ENCODE measurements at regions not wholly inside any gene's neighbourhood (a gene's known extent, or its start where the extent isn't known, plus 50 kb on each side); places are given as distances from the start of the nearest gene placed in this dataset.

DNA sequence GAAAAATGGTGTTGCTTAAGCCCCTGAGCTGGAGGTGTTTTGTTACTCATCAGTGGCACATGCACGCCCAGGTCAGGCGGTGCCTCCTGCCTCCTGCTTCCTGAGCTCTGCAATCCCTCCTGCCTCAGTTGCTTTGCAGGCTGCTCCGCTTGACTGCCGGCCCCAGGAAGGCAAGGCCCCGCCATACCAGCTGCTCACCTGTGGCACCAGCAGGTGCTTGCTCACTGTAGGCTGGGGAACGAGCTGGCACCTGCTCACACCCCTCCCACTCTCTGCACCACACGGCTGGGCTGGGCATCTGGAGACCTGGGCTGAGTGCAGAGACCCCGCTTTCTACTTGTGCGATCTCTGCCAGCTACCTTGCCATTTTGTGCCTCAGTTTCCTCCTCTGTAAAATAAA, 200.2 kb downstream of the RBFOX3 start:
- no peak overlapping the region for H3K9ac ChIP-seq (ENCODE audit: low read length)
- TF ChIP-seq, protein P1, sequence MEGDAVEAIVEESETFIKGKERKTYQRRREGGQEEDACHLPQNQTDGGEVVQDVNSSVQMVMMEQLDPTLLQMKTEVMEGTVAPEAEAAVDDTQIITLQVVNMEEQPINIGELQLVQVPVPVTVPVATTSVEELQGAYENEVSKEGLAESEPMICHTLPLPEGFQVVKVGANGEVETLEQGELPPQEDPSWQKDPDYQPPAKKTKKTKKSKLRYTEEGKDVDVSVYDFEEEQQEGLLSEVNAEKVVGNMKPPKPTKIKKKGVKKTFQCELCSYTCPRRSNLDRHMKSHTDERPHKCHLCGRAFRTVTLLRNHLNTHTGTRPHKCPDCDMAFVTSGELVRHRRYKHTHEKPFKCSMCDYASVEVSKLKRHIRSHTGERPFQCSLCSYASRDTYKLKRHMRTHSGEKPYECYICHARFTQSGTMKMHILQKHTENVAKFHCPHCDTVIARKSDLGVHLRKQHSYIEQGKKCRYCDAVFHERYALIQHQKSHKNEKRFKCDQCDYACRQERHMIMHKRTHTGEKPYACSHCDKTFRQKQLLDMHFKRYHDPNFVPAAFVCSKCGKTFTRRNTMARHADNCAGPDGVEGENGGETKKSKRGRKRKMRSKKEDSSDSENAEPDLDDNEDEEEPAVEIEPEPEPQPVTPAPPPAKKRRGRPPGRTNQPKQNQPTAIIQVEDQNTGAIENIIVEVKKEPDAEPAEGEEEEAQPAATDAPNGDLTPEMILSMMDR (IDR thresholded peaks at IDR 0.05; ENCODE audit: insufficient read depth, low read length, poor library complexity, severe bottlenecking), result no peak
- no peak for TF ChIP-seq EZH2phosphoT487 (conservative IDR thresholded peaks at IDR 0.05; ENCODE audit: low read length)

DNA sequence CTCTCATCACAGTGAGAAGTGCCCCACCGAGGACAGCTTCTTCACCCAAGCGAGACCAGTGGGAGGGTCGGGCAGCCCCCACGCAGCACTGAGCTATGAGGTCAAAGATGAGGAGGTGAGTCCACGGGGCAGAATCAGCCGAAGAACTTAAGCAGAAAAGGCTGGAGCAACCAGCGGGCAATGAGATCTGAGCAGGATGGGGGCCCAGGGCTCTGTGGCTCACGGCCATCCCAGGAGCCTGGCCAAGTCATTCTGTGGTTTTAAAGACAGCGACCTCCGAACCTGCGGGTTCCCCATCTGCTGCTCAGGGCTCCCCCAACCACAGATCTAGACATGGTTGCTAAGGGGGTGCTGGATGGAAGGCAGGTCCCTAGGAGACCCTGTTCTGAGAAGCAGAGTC, 202.6 kb downstream of the RBFOX3 start:
- no peaks in the 10 kb centered on the region for H3K9me2 ChIP-seq (replicated peaks; ENCODE audit: insufficient read depth, low read length)
- H3K27ac ChIP-seq (ENCODE audit: low read depth, low read length), result no peak overlapping the region
- no peaks in the 10 kb centered on the region for H3K27me3 ChIP-seq (ENCODE audit: low read length)
- H3F3A ChIP-seq (ENCODE audit: insufficient read depth), result no peaks in the 10 kb centered on the region
- no peak overlapping the region for H3K4me3 ChIP-seq (ENCODE audit: insufficient read depth, low read length, poor library complexity, severe bottlenecking)
- H2AFZ ChIP-seq (ENCODE audit: low read depth, low read length, severe bottlenecking), result no peak overlapping the region
- H3K36me3 ChIP-seq (ENCODE audit: low read length), result no peaks in the 10 kb centered on the region
- no peaks in the 10 kb centered on the region for H4K20me1 ChIP-seq (ENCODE audit: low read depth, low read length)
- no peak for TF ChIP-seq EZH2phosphoT487 (conservative IDR thresholded peaks at IDR 0.05; ENCODE audit: low read length)
- no peak overlapping the region for H3K4me2 ChIP-seq (ENCODE audit: low read depth, low read length, poor library complexity, severe bottlenecking)
- no peaks in the 10 kb centered on the region for H3K79me2 ChIP-seq (ENCODE audit: insufficient read depth, low read length)
- H3K9me3 ChIP-seq (ENCODE audit: insufficient read depth, low read length), result no peaks in the 10 kb centered on the region
- no peak overlapping the region for H3K9ac ChIP-seq (ENCODE audit: low read length)

More for the DNA sequence above, 200.2 kb downstream of the RBFOX3 start:
- Histone ChIP-seq H3K4me2 (ENCODE audit: low read depth, low read length, poor library complexity, severe bottlenecking) (no peak overlapping the region), H3K9me3 (ENCODE audit: insufficient read depth, low read length) (no peaks in the 10 kb centered on the region), H4K20me1 (ENCODE audit: low read depth, low read length) (no peaks in the 10 kb centered on the region), H3K27me3 (ENCODE audit: low read length) (no peaks in the 10 kb centered on the region), H3K9me2 (replicated peaks; ENCODE audit: insufficient read depth, low read length) (no peaks in the 10 kb centered on the region), H3K79me2 (ENCODE audit: insufficient read depth, low read length) (no peaks in the 10 kb centered on the region), H3K27ac (ENCODE audit: low read depth, low read length) (no peak overlapping the region), H3K36me3 (ENCODE audit: low read length) (no peaks in the 10 kb centered on the region), H3K4me3 (ENCODE audit: insufficient read depth, low read length, poor library complexity, severe bottlenecking) (no peak overlapping the region), H2AFZ (ENCODE audit: low read depth, low read length, severe bottlenecking) (no peak overlapping the region), H3F3A (ENCODE audit: insufficient read depth) (no peaks in the 10 kb centered on the region)

DNA sequence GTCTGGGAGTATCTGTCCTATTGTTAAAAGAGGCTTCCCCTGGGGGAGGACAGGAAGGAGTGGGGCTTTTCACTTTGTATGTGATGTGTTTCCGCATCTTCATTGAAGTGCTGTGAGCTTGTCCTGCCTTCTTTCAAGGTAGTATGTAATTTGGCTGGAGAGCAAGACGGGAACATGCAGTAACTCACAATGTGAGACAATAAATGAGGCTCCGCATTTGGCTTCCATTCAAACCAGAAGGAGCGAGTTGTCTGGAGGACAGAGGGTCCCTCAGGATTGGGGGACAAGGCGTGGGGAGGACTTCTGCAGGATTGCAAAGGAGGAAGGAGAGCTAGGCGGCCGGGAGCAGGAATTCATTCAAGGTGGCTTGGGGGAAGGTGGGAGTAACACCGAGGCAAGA, 203.5 kb downstream of the RBFOX3 start:
- Histone ChIP-seq H3K27me3 (ENCODE audit: low read length) (no peaks in the 10 kb centered on the region), H3K9me2 (replicated peaks; ENCODE audit: insufficient read depth, low read length) (no peaks in the 10 kb centered on the region)
- TF ChIP-seq EZH2phosphoT487 (conservative IDR thresholded peaks at IDR 0.05; ENCODE audit: low read length), result no peak
- TF ChIP-seq, protein P1 (IDR thresholded peaks at IDR 0.05; ENCODE audit: insufficient read depth, low read length, poor library complexity, severe bottlenecking), result no peak

DNA sequence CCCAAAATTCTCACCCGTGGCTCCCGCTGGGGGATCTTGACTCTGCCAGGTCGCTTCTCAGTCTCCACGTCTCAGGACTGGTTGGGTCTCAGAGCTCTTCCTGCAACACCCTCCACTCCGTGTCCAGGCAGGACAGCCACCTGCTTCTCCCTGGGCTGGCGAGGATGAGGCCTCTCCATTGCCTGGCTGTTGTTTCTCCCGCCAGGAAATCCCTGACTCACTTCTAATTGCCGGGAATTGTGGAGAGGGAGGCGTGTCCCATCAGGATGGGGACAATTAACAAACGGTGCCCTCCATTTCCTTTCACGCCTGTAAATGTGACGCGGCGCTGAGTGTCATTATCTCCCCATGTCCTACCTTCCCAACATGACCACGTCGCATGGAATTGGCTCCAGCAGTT, 204.5 kb downstream of the RBFOX3 start:
- H2AFZ ChIP-seq (ENCODE audit: low read depth, low read length, severe bottlenecking), result no peak overlapping the region
- H3K27ac ChIP-seq (ENCODE audit: low read depth, low read length), result no peak overlapping the region
- no peaks in the 10 kb centered on the region for H3K79me2 ChIP-seq (ENCODE audit: insufficient read depth, low read length)
- no peaks in the 10 kb centered on the region for H3K9me3 ChIP-seq (ENCODE audit: insufficient read depth, low read length)
- TF ChIP-seq, protein P1 (IDR thresholded peaks at IDR 0.05; ENCODE audit: insufficient read depth, low read length, poor library complexity, severe bottlenecking), result no peak
- TF ChIP-seq EZH2phosphoT487 (conservative IDR thresholded peaks at IDR 0.05; ENCODE audit: low read length), result no peak
- H3K9ac ChIP-seq (ENCODE audit: low read length), result no peak overlapping the region
- H3K36me3 ChIP-seq (ENCODE audit: low read length), result no peaks in the 10 kb centered on the region
- H3K9me2 ChIP-seq (replicated peaks; ENCODE audit: insufficient read depth, low read length), result no peaks in the 10 kb centered on the region
- no peak overlapping the region for H3K4me2 ChIP-seq (ENCODE audit: low read depth, low read length, poor library complexity, severe bottlenecking)
- no peaks in the 10 kb centered on the region for H4K20me1 ChIP-seq (ENCODE audit: low read depth, low read length)
- no peaks in the 10 kb centered on the region for H3K27me3 ChIP-seq (ENCODE audit: low read length)
- no peaks in the 10 kb centered on the region for H3F3A ChIP-seq (ENCODE audit: insufficient read depth)
- H3K4me3 ChIP-seq (ENCODE audit: insufficient read depth, low read length, poor library complexity, severe bottlenecking), result no peak overlapping the region

More for the DNA sequence above, 203.5 kb downstream of the RBFOX3 start:
- H3K4me2 ChIP-seq (ENCODE audit: low read depth, low read length, poor library complexity, severe bottlenecking), result no peak overlapping the region
- H3K9me3 ChIP-seq (ENCODE audit: insufficient read depth, low read length), result no peaks in the 10 kb centered on the region
- H2AFZ ChIP-seq (ENCODE audit: low read depth, low read length, severe bottlenecking), result no peak overlapping the region
- no peak overlapping the region for H3K27ac ChIP-seq (ENCODE audit: low read depth, low read length)
- H3F3A ChIP-seq (ENCODE audit: insufficient read depth), result no peaks in the 10 kb centered on the region
- no peaks in the 10 kb centered on the region for H3K79me2 ChIP-seq (ENCODE audit: insufficient read depth, low read length)
- H3K36me3 ChIP-seq (ENCODE audit: low read length), result no peaks in the 10 kb centered on the region
- H3K9ac ChIP-seq (ENCODE audit: low read length), result no peak overlapping the region
- no peaks in the 10 kb centered on the region for H4K20me1 ChIP-seq (ENCODE audit: low read depth, low read length)
- no peak overlapping the region for H3K4me3 ChIP-seq (ENCODE audit: insufficient read depth, low read length, poor library complexity, severe bottlenecking)

Data from SU-DHL-6 (cell line).